Hepatocyte (in vitro differentiated cells): ENCODE measurements at regions not wholly inside any gene's neighbourhood (a gene's known extent, or its start where the extent isn't known, plus 50 kb on each side); places are given as distances from the start of the nearest gene placed in this dataset.

Experiments
- DNase-seq: peaks from one replicate; pipeline ENCODE4 v3.0.0-alpha.2; 2016; ENCODE audit warnings: low spot score
- H2AFZ ChIP-seq: fragments of 200-600 bp; sonication (generic); 2 replicates; pipeline ENCODE4 v1.6.0; 2016; ENCODE audit warnings: antibody characterized with exemption, mild to moderate bottlenecking
- H3K27ac ChIP-seq: fragments of 200-600 bp; sonication (generic); 2 replicates; pipeline ENCODE4 v1.5.1; 2016; ENCODE audit warnings: mild to moderate bottlenecking
- H3K27me3 ChIP-seq: fragments of 200-600 bp; sonication (generic); 2 replicates; pipeline ENCODE4 v1.6.1; 2016
- H3K36me3 ChIP-seq: fragments of 200-600 bp; sonication (generic); replicated peaks from 2 replicates; pipeline ENCODE4 v1.5.1; 2016; ENCODE audit warnings: low read depth; ENCODE audit not compliant: insufficient read depth
- H3K4me1 ChIP-seq: fragments of 200-600 bp; sonication (generic); 2 replicates; pipeline ENCODE4 v1.5.1; 2016; ENCODE audit warnings: mild to moderate bottlenecking, moderate library complexity; ENCODE audit not compliant: insufficient read depth
- H3K4me2 ChIP-seq: fragments of 200-600 bp; sonication (generic); 2 replicates; pipeline ENCODE4 v1.6.0; 2016
- H3K4me3 ChIP-seq: fragments of 200-600 bp; sonication (generic); 2 replicates; pipeline ENCODE4 v1.5.1; 2016; ENCODE audit warnings: mild to moderate bottlenecking
- H3K79me2 ChIP-seq: fragments of 200-600 bp; sonication (generic); 2 replicates; pipeline ENCODE4 v1.6.0; 2017; ENCODE audit warnings: mild to moderate bottlenecking
- H3K9me2 ChIP-seq: fragments of 200-600 bp; sonication (generic); replicated peaks from 2 replicates; pipeline ENCODE4 v1.6.0; 2017; ENCODE audit warnings: mild to moderate bottlenecking; ENCODE audit not compliant: insufficient read depth
- H3K9me3 ChIP-seq: fragments of 200-600 bp; sonication (generic); 2 replicates; pipeline ENCODE4 v1.5.1; 2016; ENCODE audit warnings: low read depth, mild to moderate bottlenecking
- H4K20me1 ChIP-seq: fragments of 200-600 bp; sonication (generic); 2 replicates; pipeline ENCODE4 v1.6.0; 2016; ENCODE audit warnings: mild to moderate bottlenecking; ENCODE audit not compliant: insufficient read depth, poor library complexity, severe bottlenecking
- EZH2 ChIP-seq: fragments of 200-600 bp; sonication (generic); IDR thresholded peaks from 2 replicates; pipeline ENCODE4 v1.6.1; 2016; ENCODE audit warnings: antibody characterized with exemption, mild to moderate bottlenecking, borderline replicate concordance
- EZH2phosphoT487 ChIP-seq: fragments of 200-600 bp; sonication (generic); IDR thresholded peaks from one replicate; pipeline ENCODE4 v1.6.1; 2018; ENCODE audit warnings: antibody characterized with exemption, mild to moderate bottlenecking, low read depth, moderate library complexity; ENCODE audit not compliant: unreplicated experiment, severe bottlenecking
- WGBS: methylation state at CpG from one replicate; pipeline ENCODE4 v1.1.6; 2016; ENCODE audit warnings: low lambda C conversion rate; ENCODE audit errors: missing lambda C conversion rate; 5-methylcytosine and 5-hydroxymethylcytosine counted together
- TF ChIP-seq, protein P1 (sequence below): fragments of 200-600 bp; sonication (generic); IDR thresholded peaks from 2 replicates; pipeline ENCODE4 v1.5.1; 2016; ENCODE audit warnings: antibody characterized with exemption, mild to moderate bottlenecking; ENCODE audit not compliant: poor library complexity

DNA sequence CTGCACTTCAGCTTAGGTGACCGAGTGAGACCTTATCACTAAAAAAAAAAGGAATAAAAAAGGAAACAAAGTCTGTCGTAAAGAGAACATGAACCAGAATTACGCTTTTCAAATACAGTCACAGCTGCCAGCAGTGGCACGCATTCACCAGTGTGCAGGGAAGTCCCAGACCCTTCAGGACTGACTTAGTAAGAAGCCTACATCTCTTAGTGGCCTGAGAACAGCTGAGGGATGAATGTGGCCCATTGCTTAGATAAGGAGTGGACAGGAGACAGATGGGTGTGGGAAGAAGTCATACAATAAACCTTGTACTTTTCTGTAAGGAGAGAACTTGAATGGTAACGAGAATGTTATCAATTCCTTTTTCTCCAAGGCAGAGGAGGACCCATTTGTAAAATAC, 178.5 kb downstream of the JCAD start:
- H3K27ac ChIP-seq = no peak overlapping the region
- no peaks in the 10 kb centered on the region for H3K9me3 ChIP-seq
- DNase-seq = no peak
- no peaks in the 10 kb centered on the region for H3K36me3 ChIP-seq
- no peak overlapping the region for H3K4me2 ChIP-seq
- TF ChIP-seq, protein P1, sequence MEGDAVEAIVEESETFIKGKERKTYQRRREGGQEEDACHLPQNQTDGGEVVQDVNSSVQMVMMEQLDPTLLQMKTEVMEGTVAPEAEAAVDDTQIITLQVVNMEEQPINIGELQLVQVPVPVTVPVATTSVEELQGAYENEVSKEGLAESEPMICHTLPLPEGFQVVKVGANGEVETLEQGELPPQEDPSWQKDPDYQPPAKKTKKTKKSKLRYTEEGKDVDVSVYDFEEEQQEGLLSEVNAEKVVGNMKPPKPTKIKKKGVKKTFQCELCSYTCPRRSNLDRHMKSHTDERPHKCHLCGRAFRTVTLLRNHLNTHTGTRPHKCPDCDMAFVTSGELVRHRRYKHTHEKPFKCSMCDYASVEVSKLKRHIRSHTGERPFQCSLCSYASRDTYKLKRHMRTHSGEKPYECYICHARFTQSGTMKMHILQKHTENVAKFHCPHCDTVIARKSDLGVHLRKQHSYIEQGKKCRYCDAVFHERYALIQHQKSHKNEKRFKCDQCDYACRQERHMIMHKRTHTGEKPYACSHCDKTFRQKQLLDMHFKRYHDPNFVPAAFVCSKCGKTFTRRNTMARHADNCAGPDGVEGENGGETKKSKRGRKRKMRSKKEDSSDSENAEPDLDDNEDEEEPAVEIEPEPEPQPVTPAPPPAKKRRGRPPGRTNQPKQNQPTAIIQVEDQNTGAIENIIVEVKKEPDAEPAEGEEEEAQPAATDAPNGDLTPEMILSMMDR = no peak
- no peak for TF ChIP-seq EZH2
- TF ChIP-seq EZH2phosphoT487 = no peak
- WGBS = 79% methylated on average over 5 of the region's 5 CpGs
- H4K20me1 ChIP-seq = no peaks in the 10 kb centered on the region
- H2AFZ ChIP-seq = no peak overlapping the region
- H3K4me3 ChIP-seq = no peak overlapping the region
- no peaks in the 10 kb centered on the region for H3K9me2 ChIP-seq
- H3K79me2 ChIP-seq = no peaks in the 10 kb centered on the region
- no peaks in the 10 kb centered on the region for H3K27me3 ChIP-seq
- H3K4me1 ChIP-seq = peaks cover 17% of the 10 kb centered on the region

GRCh38 chr10:29879862-29880261, 179.5 kb downstream of the JCAD start:
- 69% methylated on average over 4 of the region's 4 CpGs for WGBS
- Histone ChIP-seq H3K27me3 (no peaks in the 10 kb centered on the region), H3K9me3 (no peaks in the 10 kb centered on the region), H3K9me2 (no peaks in the 10 kb centered on the region), H3K4me3 (no peak overlapping the region), H3K36me3 (no peaks in the 10 kb centered on the region), H3K27ac (no peak overlapping the region), H3K4me1 (peaks cover 17% of the 10 kb centered on the region), H3K4me2 (no peak overlapping the region), H4K20me1 (no peaks in the 10 kb centered on the region), H3K79me2 (no peaks in the 10 kb centered on the region), H2AFZ (no peak overlapping the region)
- TF ChIP-seq EZH2 (no peak), EZH2phosphoT487 (no peak)
- TF ChIP-seq, protein P1 = no peak
- DNase-seq = no peak

GRCh38 chr10:29878492-29878891, 180.9 kb downstream of the JCAD start:
- Histone ChIP-seq H3K79me2 (no peaks in the 10 kb centered on the region), H3K4me2 (no peak overlapping the region), H2AFZ (no peak overlapping the region), H3K9me2 (no peaks in the 10 kb centered on the region), H3K36me3 (no peaks in the 10 kb centered on the region), H3K9me3 (no peaks in the 10 kb centered on the region), H4K20me1 (no peaks in the 10 kb centered on the region), H3K4me3 (no peak overlapping the region), H3K4me1 (peaks cover 17% of the 10 kb centered on the region), H3K27ac (no peak overlapping the region), H3K27me3 (no peaks in the 10 kb centered on the region)
- no peak for DNase-seq
- TF ChIP-seq, protein P1 = no peak
- no peak for TF ChIP-seq EZH2phosphoT487
- TF ChIP-seq EZH2 = no peak
- 84% methylated on average over 10 of the region's 10 CpGs for WGBS
